ENCODE measurements at regions not wholly inside any gene's neighbourhood (a gene's known extent, or its start where the extent isn't known, plus 50 kb on each side); places are given as distances from the start of the nearest gene placed in this dataset.

GRCh38 chr6:48057601-48058000, 53.4 kb downstream of the PTCHD4 start:
- H3K9me3 Mint-ChIP-seq: no peaks in the 10 kb centered on the region

DNA sequence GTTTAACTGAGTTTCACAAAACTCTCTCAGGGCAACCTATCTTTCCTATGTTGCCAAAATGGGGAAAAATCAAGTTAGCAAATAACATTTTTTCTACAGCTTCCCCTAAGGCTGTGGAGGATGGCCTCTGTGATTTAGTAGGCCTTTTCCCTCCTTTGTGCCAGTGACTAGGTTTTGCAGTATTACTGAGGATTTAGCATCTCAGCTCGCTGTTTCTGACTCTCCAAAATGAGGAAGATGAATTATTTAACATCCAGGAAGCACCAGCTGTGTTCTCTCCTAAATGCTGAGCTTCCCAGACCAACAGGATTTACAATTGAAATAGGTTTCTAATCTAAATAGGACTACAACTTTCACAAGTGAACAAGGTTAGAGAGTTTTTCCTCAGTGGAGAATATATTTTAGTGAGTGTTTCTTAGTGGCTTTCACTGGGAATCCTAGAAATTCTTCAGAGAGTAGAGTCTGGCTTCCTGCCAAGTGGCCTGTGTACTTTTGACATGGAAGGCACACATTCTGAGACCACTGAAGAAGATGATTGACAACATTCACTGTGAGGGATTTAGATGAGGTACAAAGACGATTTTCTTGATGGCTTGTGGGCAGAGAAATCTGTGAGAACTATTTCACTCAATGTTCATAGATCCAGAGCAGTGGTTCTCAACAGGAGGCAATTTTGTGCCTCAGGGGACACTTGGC, 62.4 kb downstream of the PTCHD4 start:
- ChIA-PET POLR2A (no interaction called here), CTCF (no interaction called here)
- TF ChIP-seq CTCF (IDR thresholded peaks at IDR 0.05): no peak
- intact Hi-C loops (cut with micrococcal nuclease): no loop called here
- Mint-ChIP-seq H3K36me3 (ENCODE audit: low read depth) (no peaks in the 10 kb centered on the region), H3K27me3 (peaks cover 2% of the 10 kb centered on the region), H3K9me3 (no peaks in the 10 kb centered on the region), H3K27ac (no peak overlapping the region), H3K4me3 (no peak overlapping the region), H3K4me1 (ENCODE audit: low read depth) (no peaks in the 10 kb centered on the region)
- ATAC-seq (no peak), DNase-seq (no peak)

More at GRCh38 chr6:48057601-48058000, 53.4 kb downstream of the PTCHD4 start:
- no peak for ATAC-seq
- no peaks in the 10 kb centered on the region for H3K27me3 Mint-ChIP-seq
- ChIA-PET CTCF (no interaction called here), POLR2A (no interaction called here)
- DNase-seq: no peak
- intact Hi-C loops (cut with micrococcal nuclease): no loop called here
- no peak overlapping the region for H3K4me3 Mint-ChIP-seq
- no peak overlapping the region for H3K27ac Mint-ChIP-seq
- no peak for TF ChIP-seq CTCF (IDR thresholded peaks at IDR 0.05)
- H3K36me3 Mint-ChIP-seq (ENCODE audit: low read depth): no peaks in the 10 kb centered on the region
- no peaks in the 10 kb centered on the region for H3K4me1 Mint-ChIP-seq (ENCODE audit: low read depth)

DNA sequence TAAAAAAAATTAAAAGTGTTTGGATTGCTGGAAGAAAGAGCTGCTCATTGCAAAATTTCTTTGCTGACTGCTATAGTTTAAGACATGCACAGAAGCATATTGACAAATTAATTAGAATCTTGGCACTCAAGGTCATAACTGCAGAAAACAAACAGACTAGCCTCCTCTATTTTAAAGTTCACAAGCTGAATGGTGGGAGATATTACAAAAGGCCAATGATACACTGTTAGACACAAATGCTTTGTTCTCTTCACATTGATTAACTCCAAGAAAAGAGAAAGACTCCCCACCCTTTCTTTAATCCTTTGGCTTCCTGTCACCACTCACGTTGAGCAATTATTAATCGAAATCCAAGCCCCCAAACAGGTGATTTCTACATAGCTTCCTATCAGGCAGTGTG, 69.1 kb downstream of the PTCHD4 start:
- ATAC-seq (no peak), DNase-seq (no peak)
- Mint-ChIP-seq H3K4me1 (ENCODE audit: low read depth) (no peaks in the 10 kb centered on the region), H3K27ac (no peak overlapping the region), H3K4me3 (no peak overlapping the region), H3K27me3 (no peaks in the 10 kb centered on the region), H3K36me3 (ENCODE audit: low read depth) (no peaks in the 10 kb centered on the region), H3K9me3 (no peaks in the 10 kb centered on the region)
- ChIA-PET CTCF (no interaction called here), POLR2A (no interaction called here)
- no peak for TF ChIP-seq CTCF (IDR thresholded peaks at IDR 0.05)
- intact Hi-C loops (cut with micrococcal nuclease): no loop called here

DNA sequence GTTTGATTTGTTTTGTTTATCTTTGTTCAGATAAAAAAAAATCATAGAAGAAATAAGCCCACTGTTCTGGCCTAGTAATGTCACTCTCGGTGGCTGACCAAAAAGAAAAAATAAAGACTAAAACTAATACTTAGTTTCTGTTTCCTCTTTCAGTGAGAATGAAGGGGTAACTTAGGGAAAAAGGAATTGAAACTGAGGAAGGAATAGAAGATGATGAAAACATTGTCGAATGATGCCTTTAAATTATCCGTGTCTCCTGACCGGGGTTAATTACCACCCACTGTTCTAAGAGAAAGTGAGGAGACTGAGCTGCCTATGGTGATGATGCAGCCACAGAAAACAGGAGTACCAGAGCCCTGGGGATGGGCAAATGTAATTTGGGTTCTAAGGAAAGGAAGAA, 73.1 kb downstream of the PTCHD4 start:
- no peak overlapping the region for H3K27ac Mint-ChIP-seq
- no peak overlapping the region for H3K4me3 Mint-ChIP-seq
- no peaks in the 10 kb centered on the region for H3K4me1 Mint-ChIP-seq (ENCODE audit: low read depth)
- no peaks in the 10 kb centered on the region for H3K9me3 Mint-ChIP-seq
- H3K27me3 Mint-ChIP-seq: no peaks in the 10 kb centered on the region
- ChIA-PET POLR2A (no interaction called here), CTCF (no interaction called here)
- ATAC-seq (no peak), DNase-seq (no peak)
- H3K36me3 Mint-ChIP-seq (ENCODE audit: low read depth): no peaks in the 10 kb centered on the region
- intact Hi-C loops (cut with micrococcal nuclease): no loop called here
- TF ChIP-seq CTCF (IDR thresholded peaks at IDR 0.05): no peak

DNA sequence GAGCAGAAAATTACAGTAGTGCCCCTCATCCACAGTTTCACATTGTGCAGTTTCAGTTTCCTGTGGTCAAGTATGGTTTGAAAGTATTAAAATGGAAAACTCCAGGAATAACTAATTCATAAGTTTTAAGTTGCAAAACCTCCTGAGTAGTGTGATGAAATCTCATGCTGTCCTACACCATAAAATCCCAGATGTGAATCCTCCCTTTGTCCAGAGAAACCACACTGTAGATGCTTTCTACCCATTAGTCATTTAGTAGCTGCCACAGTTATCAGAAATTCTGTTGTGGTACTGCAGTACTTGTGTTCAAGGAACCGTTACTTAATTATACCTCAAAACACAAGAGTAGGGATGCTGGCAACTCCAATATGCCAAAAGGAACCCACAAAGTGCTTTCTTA, 74.7 kb downstream of the PTCHD4 start:
- Mint-ChIP-seq H3K4me1 (ENCODE audit: low read depth) (no peaks in the 10 kb centered on the region), H3K4me3 (no peak overlapping the region), H3K36me3 (ENCODE audit: low read depth) (no peaks in the 10 kb centered on the region), H3K9me3 (no peaks in the 10 kb centered on the region), H3K27ac (no peak overlapping the region), H3K27me3 (no peaks in the 10 kb centered on the region)
- DNase-seq (no peak), ATAC-seq (no peak)
- no peak for TF ChIP-seq CTCF (IDR thresholded peaks at IDR 0.05)
- CTCF ChIA-PET: no interaction called here
- intact Hi-C loops (cut with micrococcal nuclease): no loop called here
- POLR2A ChIA-PET: no interaction called here

All from activated CD8-positive, alpha-beta T cell treated with anti-CD3 and anti-CD28 coated beads for 36 hours (primary cell).